GM11168 (cell line): ENCODE measurements at regions not wholly inside any gene's neighbourhood (a gene's known extent, or its start where the extent isn't known, plus 50 kb on each side); places are given as distances from the start of the nearest gene placed in this dataset.

Experiments
- in situ Hi-C: fragments of 300-500 bp; cut with MboI; formaldehyde crosslinking; loops from one replicate; pipeline ENCODE4 v1.12.0; 2022; ENCODE audit warnings: low sequenced_read_pairs; ENCODE audit not compliant: unreplicated experiment

DNA sequence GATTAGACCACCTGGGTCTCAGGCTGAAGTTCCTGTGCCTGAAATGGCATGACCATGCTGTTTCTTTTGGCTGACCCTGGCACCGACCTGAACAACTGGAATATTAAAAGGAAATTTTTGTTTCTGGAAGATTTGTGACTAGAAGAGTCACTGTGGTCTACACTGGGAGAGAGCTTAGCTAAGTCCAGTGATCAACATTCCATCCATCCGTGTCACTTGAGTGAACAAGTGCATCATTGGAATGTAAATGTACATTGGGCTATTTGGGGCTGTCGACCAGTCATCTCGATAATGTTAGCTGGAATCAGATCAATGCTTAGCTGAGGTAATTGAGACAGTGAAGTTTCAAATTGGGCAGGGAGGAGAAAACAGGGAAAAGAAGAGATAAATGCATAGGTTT, 95.4 kb upstream of the CCDC85A start:
- in situ Hi-C loops: no loop called here

DNA sequence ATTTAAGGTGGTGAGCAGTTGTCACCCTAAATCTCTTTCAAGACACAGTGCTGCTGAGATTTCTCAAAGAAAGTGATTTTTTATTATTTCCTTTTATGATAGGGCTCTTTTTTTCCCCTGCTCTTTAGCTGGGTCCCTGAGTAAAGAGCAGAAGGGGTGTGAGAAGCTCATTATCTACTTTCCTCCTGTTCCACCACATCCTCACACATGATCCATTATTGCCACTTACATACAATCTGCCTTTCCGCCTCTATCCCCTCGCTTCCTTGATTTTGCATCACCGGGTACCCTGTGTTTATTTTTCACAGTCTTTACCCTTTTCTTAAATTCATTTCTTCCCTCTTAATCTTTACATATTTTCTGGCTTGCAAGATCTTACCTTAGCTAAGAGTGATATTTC, 93.9 kb upstream of the CCDC85A start:
- in situ Hi-C loops: no loop called here

DNA sequence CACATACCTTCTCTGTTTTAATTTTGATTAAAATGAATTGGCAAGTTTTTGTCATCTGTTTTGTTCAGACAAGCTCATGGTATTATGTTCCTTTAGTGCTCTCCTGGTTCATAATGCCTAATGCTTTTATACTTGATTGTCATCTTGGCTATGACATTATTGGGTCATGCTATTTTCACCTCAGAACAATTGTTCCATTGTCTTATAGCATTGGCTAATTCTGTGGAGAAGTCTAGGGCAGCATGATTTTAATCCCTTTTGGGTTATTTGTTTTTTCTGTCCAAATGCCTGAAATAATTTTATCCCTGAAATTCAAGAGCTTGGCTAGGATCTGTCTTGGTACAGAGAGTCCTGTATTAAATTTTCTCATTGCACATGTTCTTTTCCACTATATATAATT, 83.8 kb upstream of the CCDC85A start:
- in situ Hi-C loops: no loop called here

DNA sequence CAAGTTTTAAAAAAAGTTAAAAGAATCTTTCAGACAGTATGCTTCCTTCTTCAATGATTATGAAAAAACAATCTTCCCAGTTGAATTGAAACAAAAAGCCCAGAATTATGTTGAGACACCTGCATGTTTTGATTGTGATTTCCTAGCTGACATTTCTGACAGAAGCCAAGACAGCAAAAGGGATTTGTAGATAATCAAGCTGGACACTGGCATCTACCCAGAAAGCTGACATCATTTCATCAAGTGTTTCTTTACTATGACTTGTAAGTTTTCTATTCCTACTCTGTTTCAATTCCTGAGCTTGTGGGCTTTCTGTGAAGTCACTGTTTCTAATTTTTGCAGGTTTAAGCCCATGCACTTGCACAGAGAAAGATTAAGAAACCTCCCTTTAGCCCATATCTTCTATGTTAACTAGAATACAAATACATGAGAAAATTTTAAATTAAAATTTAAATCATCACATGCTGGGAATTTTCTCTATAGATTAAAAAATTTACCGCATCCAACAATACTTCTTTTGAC, 82.9 kb upstream of the CCDC85A start:
- in situ Hi-C loops: no loop called here

DNA sequence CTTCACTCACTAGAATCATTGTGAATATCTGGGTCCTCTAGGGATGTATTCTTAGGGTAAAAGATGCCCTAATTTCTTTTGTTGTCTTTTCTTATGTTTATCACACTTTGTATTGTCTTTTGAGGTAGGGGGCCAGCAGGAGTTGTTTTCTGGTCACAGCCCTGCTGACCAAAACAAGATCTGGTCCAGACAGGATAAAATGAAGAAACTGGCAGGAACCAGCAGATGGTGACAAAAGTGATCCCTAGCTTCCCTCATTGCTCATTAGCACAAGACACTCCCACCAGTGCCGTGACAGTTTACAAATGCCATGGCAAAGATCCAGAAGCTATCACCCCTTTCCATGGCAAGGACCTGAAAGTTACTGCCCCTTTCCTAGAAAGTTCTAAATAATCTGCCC, 81.7 kb upstream of the CCDC85A start:
- in situ Hi-C loops: no loop called here

DNA sequence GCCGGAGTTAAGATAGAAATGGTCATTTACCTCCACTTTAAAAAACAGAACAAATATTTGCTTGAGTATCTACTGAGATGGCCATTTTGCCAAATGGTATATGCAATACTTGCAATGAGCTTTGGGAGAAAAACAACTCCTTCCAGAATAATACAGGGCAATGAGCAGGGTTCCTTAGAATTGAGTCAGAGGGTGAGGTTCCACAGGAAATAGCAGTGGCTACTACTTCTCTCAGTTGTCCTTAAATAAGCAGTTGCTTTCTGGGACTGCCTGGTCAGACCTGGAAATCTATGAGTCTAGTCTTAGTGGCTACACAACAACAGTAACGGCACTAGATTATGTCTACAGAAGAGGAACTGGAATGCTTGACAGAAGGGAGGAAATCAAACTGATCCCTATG, 80.9 kb upstream of the CCDC85A start:
- in situ Hi-C loops: no loop called here

DNA sequence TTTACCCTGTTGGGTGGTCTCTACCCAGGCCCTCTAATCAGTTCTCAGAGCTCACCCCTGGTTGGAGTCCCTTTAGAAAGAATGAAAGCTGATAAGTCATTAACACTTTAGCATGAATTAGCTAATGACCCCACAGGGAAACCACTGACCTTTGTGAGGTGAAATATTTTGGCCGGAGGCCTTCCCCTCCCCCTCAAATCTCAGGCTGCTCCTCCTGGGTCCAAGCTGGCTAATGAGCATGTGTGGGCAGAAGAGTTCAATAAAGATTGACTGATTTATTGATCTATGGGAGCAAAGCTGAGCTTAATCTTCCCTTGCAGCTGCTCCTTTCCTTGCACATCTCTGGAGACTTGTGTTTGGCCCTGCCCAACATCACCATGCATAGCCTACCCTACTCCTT, 78.8 kb upstream of the CCDC85A start:
- in situ Hi-C loops: no loop called here

DNA sequence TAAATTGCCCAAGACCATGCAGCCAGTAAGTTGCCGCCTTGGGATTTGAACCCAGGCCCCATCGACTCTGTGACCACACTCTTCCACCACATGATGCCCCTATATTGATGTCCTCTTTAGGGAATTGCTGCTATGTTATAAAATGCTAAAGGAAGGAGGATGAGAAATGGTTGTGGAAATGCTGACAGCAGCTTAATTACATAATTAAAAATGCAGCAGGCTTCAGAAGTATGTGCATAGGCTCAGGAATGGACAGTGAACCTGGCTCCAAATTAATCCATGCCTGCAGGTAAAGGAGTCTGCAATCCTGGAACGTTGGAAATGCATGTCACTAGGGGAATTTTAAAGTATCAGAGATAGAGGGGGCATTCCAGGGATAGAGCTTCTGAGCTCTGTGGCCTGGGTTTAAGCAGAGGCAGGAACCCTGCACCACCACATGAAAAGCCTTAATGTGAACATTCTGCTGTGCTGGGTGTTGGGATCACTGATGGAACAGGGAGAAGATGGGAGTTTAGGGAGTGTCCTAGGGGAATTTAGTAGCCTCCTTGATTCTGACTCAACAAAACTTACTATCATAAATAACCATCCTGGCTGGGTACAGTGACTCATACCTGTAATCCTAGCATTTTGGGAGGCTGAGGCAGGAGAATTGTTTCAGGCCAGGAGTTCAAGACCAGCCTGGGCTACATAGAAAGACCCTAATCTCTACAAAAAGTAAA, 76.1 kb upstream of the CCDC85A start:
- in situ Hi-C loops: no loop called here

DNA sequence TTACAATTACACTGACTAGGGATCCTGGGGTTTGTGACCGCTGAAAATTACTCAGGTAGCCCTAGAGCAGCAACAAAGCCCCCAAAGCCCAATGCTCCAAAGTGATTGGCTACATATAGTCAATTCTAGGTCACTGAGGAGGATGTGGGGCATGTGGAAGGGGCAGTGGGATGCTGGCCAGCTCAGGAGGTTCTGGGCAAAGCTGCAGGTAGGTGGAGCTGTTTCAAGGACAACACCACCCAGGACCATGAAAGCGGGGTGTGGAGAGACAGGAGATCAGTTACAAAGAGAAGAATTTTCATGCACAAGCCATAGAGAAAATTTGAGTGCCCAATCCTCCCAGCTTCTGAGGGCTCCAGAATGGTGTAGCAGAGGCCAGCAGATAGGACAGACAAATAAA, 75.0 kb upstream of the CCDC85A start:
- in situ Hi-C loops: no loop called here

DNA sequence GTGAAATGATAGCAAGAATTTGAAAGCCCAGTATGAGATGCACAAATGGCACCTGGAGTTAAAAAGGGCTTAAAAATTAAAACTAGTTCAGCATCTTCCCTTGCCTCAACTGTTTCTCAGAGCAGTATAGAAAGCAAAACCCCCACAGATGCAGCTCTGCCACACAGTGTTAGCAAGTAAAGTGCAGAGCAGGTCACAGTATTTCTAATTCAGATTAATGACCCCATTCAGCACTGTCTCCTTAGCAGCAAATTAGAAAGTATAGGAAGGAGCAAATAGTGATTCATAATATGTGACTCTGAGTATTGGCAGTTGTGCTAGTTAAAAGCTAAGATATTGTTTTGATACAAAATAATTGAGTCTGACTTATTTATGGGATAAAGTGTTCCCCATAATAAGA, 73.8 kb upstream of the CCDC85A start:
- in situ Hi-C loops: no loop called here

DNA sequence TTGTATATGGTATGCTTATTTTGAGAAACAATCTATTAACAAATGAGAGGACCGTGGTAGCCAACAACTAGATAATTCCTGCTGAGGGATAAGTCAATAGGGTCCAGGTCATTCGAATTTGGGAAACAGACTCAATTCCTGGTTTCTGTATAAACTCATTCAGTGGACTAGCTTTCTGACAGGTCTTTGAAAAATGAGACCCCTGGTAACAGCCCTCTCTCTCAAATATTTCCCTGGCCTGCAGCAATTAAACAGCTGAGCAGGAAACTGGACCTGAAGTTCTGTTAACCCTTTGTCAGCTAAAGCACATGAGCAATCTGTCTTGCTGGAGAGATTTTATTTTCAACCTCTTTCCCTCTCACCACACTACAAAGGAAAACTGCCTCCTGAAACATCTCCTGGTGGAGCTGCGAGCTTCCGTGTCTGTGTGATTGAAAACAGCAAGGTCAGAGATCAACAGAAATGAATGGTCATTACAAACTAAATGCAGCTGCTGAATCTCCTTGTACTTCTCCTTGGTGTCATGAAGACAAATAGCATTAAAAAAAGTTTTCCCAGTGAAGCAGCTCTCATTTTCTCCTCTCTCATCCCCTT, 70.3 kb upstream of the CCDC85A start:
- in situ Hi-C loops: no loop called here

DNA sequence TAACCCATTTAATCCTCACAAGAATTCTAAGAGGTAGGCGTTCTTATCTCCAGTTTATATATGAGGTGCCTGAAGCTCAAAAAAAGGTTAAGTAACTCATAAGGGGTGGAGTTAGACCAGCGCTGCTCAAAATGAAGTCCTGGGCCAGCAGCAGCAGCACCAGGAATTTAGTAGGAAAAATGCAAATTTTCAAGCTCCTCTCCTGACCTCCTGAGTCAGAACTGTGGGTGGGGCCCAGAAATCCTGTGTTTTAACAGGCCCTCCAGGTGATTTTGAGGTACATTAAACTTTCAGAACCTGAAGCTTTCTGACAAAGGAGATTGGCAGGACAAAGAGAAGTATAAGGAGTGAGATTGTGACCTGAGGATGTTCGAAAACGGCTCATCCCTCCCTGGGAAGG, 66.0 kb upstream of the CCDC85A start:
- in situ Hi-C loops: no loop called here

DNA sequence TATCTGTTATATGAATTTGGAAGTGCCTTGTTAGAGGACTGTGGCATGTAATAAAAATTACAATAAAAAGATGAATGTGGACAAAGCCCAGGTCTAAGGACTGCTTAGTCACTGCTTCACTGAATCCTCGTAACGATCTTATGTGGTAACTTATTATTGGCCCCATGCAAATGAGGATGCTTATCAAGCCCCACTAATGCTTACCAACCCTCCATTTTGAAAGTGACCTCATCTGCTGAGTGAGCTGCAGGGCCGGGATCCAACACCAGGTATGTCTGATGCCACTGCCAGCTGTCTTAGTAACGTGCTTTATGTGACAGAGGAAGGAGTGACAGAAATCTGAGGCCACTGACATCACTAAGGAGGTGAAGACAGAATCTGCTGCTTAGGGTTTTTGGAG, 65.3 kb upstream of the CCDC85A start:
- in situ Hi-C loops: no loop called here

DNA sequence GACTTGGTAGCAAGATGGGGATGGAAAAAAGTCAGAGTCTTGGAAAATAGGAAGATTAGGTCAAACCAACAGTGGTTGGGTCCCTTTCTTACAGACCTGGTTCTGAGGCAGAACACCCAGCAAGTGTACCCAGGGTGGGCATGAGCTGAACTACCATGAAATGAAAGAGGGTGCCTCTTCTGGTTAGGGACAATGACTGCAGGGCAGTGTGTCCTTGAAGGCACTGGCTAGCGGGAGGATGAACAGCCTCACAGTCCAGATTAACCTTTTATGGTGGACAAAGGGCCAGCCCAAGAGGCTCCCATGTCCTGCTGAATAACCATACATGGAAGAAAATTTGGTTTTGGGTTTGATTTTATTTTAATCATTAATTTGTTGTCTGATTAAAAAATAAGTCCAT, 61.8 kb upstream of the CCDC85A start:
- in situ Hi-C loops: no loop called here

DNA sequence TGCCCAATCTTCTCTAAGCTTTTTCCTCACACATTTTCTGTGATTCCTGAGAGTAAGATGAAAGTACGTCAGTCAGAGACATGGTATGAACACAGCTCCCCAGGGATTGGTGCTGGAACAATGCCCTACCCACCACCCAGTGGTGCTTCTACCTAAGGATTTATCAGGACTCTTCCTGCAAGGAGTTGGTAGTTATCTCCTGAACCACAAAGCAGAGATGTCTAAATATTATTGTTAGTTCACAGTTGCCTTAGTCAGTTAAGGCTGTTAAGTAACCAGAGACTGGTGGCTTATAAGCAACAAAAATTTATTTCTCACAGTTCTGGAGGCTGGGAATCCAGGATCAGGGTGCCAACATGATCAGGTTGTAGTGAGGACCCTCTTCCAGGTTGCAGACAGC, 60.3 kb upstream of the CCDC85A start:
- in situ Hi-C loops: no loop called here

DNA sequence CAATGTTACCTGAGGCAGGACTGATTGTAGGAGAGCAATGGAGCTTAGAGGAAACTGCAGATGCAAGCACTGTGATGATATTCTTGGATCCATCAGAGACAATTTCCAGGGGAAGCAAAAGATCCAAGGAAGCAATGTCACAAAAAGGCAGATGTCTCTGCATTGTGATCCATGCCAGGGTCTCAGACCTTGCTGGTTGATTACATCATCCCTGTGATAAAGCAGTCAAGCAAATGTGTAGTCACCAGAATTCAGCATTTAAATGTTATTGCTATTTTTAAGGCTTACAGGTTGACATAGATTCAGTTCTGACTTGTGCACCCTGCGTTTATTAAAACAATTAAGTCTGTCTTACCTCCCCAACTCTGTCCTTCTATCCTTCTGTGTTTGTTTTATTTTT, 56.8 kb upstream of the CCDC85A start:
- in situ Hi-C loops: loop anchor here (25.0 kb wide), 1 partner anchor 390 kb away; no protein-coding TSS in a partner anchor

DNA sequence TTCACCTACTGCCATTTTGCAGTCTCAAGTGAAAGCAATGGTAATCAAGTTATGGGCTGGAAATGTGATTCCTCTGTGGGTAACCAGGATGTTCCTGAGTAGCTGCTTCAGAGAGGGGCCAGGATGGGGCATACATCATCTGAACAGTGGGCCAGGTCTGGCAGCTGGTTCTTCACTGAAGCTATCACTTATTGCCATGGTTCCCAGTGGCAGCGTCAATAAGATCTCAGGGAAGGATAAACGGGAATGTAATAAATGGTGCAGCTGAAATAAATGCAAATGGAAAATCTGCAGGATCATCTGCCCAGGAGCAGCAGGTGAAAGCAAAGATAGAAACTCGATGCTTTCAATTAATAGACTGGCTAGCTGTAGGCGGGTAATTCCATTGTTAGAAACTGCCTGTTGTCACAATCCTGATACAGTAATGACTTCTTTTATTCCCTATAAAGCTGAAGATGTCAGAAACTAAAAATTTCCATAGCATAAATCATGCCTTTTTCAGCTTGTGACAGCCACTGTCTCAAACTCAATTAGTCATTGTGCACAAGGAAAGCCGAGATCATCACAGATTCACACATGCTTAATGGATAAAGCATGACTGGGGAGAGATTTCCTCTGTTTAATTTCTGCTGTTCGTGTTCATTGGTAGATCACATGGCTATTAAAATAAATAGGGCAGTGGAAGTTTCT, 56.2 kb upstream of the CCDC85A start:
- in situ Hi-C loops: loop anchor here (25.0 kb wide), 1 partner anchor 390 kb away; no protein-coding TSS in a partner anchor

DNA sequence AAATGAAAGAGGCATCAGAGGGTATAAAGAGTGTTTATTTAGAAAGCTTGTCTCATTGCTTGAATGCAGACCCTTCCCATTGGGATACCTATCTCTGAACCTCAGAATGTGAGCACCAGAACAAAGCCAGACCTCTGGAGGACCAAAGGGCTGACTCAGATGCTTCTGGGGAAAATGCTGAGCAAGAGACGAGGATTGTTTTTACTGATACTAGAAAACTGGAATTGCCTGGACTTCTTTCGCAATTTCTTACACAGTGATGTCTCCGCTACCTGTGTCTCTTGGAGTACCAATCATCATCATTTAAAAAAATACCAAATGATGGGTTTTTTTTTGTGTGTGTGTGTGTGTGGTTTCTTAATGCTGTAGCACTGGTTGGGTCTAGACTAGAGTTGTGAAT, 55.6 kb upstream of the CCDC85A start:
- in situ Hi-C loops: loop anchor here (25.0 kb wide), 1 partner anchor 391 kb away; no protein-coding TSS in a partner anchor

DNA sequence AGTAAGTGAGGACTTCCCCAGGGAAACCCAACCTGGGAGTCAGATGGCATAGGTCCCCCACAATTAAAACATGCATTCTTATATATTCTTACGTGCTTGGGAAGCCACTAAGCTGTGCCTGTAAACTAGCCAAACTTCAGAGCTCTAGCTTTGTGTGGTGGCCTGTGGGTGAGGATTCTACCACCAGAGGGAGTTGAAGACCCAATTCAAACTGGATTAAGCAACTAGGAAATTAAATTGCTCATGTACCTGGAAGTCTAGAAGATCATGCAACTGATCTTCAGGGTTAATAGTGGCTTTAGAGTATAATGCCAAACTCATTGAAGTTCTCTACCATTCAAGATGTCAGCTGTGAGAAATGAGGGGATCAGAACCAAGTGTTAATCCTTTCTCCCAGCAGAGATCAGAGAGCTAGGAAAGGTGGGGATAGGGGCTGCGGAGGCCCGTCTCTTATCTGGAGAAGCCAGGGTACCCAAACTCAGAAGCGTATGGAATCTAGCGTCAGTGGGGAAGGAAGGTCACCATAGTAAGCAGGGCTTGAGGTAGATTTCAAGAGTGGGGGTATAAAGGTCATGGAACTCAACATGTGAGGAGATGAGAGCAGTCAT, 53.2 kb upstream of the CCDC85A start:
- in situ Hi-C loops: loop anchor here (25.0 kb wide), 1 partner anchor 393 kb away; no protein-coding TSS in a partner anchor

DNA sequence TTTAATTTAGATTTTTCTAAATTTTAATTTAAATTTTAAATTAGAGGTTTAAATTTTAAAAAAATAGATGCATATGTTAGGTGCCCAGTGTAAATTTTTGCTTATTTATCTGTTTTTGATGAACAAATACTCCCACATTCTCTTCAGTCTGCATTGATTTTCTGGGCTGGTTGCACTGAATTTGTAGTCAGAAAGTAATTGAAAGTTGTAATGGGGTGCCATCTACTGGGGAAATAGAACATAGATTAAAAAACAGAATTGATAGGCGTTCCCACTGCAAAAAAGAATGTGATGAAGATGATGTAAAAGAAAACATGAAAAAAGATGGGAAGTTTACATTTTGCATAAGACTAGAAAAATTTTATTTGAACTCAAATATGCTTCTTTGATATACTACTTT, 51.7 kb upstream of the CCDC85A start:
- in situ Hi-C loops: loop anchor here (25.0 kb wide), 1 partner anchor 395 kb away; no protein-coding TSS in a partner anchor

DNA sequence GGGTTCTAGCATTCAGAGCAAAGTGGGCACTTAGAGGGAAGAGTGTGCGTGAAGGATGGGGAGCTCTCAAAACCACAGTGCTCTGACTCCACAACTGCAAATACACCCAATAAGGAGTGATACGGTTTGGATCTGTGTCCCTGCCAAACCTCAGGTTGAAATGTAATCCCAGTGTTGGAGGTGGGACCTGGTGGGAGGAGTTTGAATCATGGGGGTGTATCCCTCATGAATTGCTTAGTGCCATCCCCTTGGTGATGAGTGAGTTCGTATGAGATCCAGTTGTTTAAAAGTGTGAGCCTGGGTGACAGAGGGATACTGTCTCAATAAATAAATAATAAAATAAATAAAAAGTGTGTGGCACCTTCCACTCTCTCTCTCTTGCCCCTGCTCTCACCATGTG, 50.3 kb upstream of the CCDC85A start:
- in situ Hi-C loops: loop anchor here (25.0 kb wide), 1 partner anchor 396 kb away; no protein-coding TSS in a partner anchor
